ENCODE measurements at regions not wholly inside any gene's neighbourhood (a gene's known extent, or its start where the extent isn't known, plus 50 kb on each side); places are given as distances from the start of the nearest gene placed in this dataset.
"Not testable (repeated sequence)": the region's sequence is repeated elsewhere in the genome, so short reads cannot be mapped to it uniquely, and the experiment has no call there.

GRCh38 chr9:33705440-33705839 is 89.9 kb upstream of the PRSS3 start:
- TF ChIP-seq, protein P1, sequence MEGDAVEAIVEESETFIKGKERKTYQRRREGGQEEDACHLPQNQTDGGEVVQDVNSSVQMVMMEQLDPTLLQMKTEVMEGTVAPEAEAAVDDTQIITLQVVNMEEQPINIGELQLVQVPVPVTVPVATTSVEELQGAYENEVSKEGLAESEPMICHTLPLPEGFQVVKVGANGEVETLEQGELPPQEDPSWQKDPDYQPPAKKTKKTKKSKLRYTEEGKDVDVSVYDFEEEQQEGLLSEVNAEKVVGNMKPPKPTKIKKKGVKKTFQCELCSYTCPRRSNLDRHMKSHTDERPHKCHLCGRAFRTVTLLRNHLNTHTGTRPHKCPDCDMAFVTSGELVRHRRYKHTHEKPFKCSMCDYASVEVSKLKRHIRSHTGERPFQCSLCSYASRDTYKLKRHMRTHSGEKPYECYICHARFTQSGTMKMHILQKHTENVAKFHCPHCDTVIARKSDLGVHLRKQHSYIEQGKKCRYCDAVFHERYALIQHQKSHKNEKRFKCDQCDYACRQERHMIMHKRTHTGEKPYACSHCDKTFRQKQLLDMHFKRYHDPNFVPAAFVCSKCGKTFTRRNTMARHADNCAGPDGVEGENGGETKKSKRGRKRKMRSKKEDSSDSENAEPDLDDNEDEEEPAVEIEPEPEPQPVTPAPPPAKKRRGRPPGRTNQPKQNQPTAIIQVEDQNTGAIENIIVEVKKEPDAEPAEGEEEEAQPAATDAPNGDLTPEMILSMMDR (IDR thresholded peaks at IDR 0.05; ENCODE audit: low read length), result not testable (repeated sequence)
- not testable (repeated sequence) for TF ChIP-seq EZH2 (optimal IDR thresholded peaks at IDR 0.05; ENCODE audit: low read depth, low read length)

All from MM.1S (cell line).